ENCODE measurements at regions not wholly inside any gene's neighbourhood (a gene's known extent, or its start where the extent isn't known, plus 50 kb on each side); places are given as distances from the start of the nearest gene placed in this dataset.
"Not testable (repeated sequence)": the region's sequence is repeated elsewhere in the genome, so short reads cannot be mapped to it uniquely, and the experiment has no call there.

- DNase-seq (ENCODE audit: extremely low read depth in 1 of 2, low read depth in 1 of 2) = no peak
Observed at GRCh38 chr22:19599626-19600243, 75.5 kb upstream of the CLDN5 start.

GRCh38 chr22:19603346-19603745 lies 79.1 kb upstream of the CLDN5 start:
- not testable (repeated sequence) for DNase-seq (ENCODE audit: extremely low read depth in 1 of 2, low read depth in 1 of 2)

- DNase-seq (ENCODE audit: extremely low read depth in 1 of 2, low read depth in 1 of 2) = no peak
Observed at GRCh38 chr22:19603767-19604166, 79.6 kb upstream of the CLDN5 start.

GRCh38 chr22:19604711-19605268 lies 80.6 kb upstream of the CLDN5 start:
- no peak for DNase-seq (ENCODE audit: extremely low read depth in 1 of 2, low read depth in 1 of 2)

- DNase-seq (ENCODE audit: extremely low read depth in 1 of 2, low read depth in 1 of 2) = no peak
Observed at GRCh38 chr22:19605508-19606331, 81.5 kb upstream of the CLDN5 start.

- DNase-seq (ENCODE audit: extremely low read depth in 1 of 2, low read depth in 1 of 2) = no peak
Observed at GRCh38 chr22:19606332-19607191, 82.4 kb upstream of the CLDN5 start.

GRCh38 chr22:19607192-19608002 lies 83.2 kb upstream of the CLDN5 start:
- DNase-seq (ENCODE audit: extremely low read depth in 1 of 2, low read depth in 1 of 2) = no peak

- no peak for DNase-seq (ENCODE audit: extremely low read depth in 1 of 2, low read depth in 1 of 2)
Observed at GRCh38 chr22:19608003-19608690, 83.9 kb upstream of the CLDN5 start.

- DNase-seq (ENCODE audit: extremely low read depth in 1 of 2, low read depth in 1 of 2) = not testable (repeated sequence)
Observed at GRCh38 chr22:19609753-19610152, 85.5 kb upstream of the CLDN5 start.

GRCh38 chr22:19610518-19611253 lies 86.5 kb upstream of the CLDN5 start:
- DNase-seq (ENCODE audit: extremely low read depth in 1 of 2, low read depth in 1 of 2) = peak; percentile 15 to 62

GRCh38 chr22:19611590-19611989 lies 87.4 kb upstream of the CLDN5 start:
- no peak for DNase-seq (ENCODE audit: extremely low read depth in 1 of 2, low read depth in 1 of 2)

- no peak for DNase-seq (ENCODE audit: extremely low read depth in 1 of 2, low read depth in 1 of 2)
Observed at GRCh38 chr22:19612866-19613572, 88.8 kb upstream of the CLDN5 start.

GRCh38 chr22:19614536-19614863 lies 90.3 kb upstream of the CLDN5 start:
- no peak for DNase-seq (ENCODE audit: extremely low read depth in 1 of 2, low read depth in 1 of 2)

GRCh38 chr22:19615001-19615461 lies 90.8 kb upstream of the CLDN5 start:
- no peak for DNase-seq (ENCODE audit: extremely low read depth in 1 of 2, low read depth in 1 of 2)

- no peak for DNase-seq (ENCODE audit: extremely low read depth in 1 of 2, low read depth in 1 of 2)
Observed at GRCh38 chr22:19615867-19616581, 91.8 kb upstream of the CLDN5 start.

GRCh38 chr22:19619144-19620009 lies 94.9 kb upstream of the SEPTIN5 start:
- no peak for DNase-seq (ENCODE audit: extremely low read depth in 1 of 2, low read depth in 1 of 2)
